GM18520 (cell line): ENCODE measurements at regions not wholly inside any gene's neighbourhood (a gene's known extent, or its start where the extent isn't known, plus 50 kb on each side); places are given as distances from the start of the nearest gene placed in this dataset.

ENCODE experiments used
- ATAC-seq: cut with Tn5 transposase; IDR thresholded peaks from one replicate; pipeline ENCODE4 v1.9.1; 2021; ENCODE audit not compliant: unreplicated experiment

- no peak for ATAC-seq
Measured at GRCh38 chr5:62732677-62733121, 154.1 kb downstream of the LRRC70 start.

DNA sequence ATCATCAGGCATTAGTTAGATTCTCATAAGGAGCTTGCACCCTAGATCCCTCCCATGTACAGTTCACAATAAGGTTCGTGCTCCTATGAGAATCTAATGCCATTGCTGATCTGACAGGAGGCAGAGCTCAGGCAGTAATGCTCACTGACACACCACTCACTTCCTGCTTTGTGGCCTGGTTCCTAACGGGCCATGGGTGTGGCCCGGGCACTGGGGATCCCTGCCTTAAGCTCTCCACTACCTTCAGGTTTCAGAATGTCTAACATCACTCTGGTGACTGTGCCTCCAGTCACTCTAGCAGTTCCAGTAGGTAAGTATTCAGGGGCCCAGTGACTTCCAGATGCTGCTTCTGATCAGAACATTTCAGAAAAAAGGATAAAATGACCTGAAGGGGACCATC, 152.4 kb downstream of the LRRC70 start:
- no peak for ATAC-seq

DNA sequence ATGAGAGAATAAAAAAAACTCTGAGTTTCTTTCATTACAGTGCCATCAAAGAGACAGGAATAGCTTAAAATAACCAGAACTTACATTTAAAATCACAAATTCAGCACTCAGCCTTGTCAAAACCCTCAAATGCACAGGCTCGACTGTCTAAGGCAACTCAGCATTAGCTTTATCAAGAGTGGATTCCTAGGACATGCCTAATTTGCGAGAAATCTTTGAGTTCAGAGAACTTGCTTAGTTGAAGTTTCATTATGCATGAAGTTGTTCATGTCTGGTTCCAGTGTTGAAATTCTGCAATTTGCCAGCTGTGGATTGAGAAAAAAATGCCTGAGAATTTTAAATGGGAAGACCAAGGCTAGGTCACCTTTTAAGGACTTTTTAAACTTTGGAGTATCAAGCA, 151.1 kb downstream of the LRRC70 start:
- ATAC-seq = no peak

DNA sequence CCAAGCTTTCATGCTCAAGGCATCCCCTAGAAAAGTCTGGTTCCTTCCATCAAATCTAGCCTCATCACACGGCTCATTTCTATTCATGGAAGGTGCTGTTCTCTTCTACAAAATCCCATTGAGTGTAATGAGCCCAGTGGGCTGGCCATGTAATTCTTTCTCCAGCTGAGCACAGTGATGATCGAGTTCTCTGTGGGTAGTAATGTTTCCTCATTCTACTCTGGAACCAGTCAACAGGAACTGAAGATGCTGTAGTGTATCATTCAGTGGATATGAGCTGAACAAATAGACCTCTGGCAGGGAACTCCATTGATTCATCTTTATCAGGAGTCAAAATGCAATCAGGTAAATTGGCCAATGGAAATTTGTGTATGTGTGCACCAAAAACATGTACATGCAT, 149.2 kb downstream of the LRRC70 start:
- ATAC-seq = no peak

DNA sequence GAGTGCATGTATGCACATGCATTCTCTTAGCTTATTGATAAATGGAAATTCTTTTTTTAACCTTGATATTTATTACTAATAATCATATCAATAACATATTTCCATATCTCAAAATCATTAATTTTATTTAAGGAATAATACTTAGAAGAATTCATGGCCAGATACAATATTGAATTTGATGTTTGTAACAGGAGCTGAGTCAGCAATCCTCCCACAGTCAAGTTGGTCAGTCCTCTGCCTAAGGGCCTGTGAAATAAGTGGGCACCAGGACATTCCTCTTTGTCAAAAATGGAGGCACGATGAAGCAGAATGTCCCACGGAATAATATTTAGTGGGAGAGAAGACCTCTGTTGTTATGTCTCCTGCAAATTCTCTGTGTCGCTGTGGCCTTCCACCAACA, 148.6 kb downstream of the LRRC70 start:
- ATAC-seq = no peak

DNA sequence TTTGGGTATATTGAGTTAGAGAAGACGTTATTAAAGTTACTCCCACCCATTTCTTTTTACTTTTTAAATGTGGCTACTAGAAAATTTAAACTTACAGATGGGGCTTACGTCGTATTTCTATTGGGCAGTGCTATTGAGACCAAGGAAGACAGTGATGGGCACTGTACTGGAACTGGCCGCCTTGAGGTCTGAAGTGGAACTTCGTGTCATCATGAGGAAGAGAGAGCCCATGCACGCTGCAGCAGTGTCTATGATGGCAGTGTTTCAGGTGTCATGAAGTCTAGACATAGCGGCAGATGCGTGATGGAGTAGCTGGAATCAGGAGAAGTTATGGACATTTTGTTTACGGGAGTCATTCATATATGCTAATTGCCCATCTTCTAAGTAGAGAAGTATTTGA, 143.7 kb downstream of the LRRC70 start:
- ATAC-seq = no peak

DNA sequence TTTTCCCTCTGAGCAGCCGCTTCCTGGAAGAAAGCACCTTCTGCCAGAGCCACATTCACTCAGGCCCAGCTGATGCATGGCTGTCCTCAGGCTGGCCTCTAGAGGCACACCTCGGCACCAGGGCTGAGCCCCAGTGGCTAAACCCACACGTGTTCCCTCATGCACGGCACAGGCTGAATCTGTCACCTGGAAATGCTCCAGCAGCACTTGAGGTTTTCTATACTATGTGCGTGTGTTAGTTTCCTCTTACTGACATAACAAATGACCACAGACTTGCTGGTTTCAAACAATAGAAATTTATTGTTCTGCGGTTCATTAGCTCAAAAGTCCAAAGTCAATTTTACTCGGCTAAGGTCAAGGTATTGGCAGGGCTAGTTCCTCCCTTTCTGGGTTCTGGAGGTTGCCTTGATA, 141.4 kb downstream of the LRRC70 start:
- peak; percentile 93 for ATAC-seq

DNA sequence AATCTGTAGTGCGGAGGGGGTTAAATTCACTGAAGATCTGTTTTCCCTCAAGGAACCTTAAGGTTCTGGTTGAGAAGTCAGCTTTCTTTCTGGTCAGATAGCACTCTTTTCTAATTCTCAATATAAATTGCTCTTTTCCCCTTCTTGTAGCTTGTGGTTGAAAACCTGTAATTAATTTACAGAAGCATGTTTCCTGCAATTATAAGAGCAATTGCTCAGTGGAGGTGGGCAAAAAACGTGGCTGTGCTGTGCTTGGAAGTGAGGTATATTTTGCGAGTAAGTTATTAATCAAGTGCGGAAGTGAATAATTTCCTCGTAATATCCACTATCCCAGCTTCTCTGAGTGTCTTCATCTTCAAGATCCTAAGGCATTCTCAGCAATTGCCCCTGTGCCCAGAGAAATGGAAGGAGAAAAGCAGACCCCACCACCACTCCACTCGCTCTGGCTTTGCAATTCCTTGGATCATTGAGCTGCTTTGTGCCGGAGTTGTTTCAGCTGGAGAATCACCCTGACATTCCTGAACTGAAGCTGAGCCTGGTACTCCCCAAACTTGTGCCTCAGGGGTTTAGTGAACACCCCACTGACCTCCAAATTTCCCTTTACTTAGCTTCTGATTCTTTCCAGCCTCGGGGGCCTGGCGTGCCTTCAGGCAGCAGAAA, 140.6 kb downstream of the LRRC70 start:
- no peak for ATAC-seq

DNA sequence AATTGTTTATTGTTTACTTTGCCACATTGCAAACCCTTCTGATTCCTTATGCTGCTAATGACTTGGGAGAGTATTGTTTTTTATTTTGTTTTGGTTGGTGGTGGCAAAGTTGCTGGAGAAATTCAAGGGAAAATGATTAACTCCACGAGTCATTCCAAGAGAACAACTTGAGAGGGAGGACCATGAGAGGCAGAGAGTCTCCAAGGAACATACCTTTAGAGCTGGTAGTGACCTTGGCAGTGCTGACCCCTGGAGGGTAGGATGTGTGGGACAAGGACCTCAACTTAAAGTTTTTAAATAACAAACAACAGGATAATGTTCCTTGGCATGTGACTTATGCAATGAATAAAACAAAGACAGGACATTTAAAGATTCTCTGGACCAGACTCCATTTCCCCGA, 139.7 kb downstream of the LRRC70 start:
- no peak for ATAC-seq

- no peak for ATAC-seq
Measured at GRCh38 chr5:62717301-62717933, 138.8 kb downstream of the LRRC70 start.

- ATAC-seq = no peak
Measured at GRCh38 chr5:62714296-62714695, 135.7 kb downstream of the LRRC70 start.

DNA sequence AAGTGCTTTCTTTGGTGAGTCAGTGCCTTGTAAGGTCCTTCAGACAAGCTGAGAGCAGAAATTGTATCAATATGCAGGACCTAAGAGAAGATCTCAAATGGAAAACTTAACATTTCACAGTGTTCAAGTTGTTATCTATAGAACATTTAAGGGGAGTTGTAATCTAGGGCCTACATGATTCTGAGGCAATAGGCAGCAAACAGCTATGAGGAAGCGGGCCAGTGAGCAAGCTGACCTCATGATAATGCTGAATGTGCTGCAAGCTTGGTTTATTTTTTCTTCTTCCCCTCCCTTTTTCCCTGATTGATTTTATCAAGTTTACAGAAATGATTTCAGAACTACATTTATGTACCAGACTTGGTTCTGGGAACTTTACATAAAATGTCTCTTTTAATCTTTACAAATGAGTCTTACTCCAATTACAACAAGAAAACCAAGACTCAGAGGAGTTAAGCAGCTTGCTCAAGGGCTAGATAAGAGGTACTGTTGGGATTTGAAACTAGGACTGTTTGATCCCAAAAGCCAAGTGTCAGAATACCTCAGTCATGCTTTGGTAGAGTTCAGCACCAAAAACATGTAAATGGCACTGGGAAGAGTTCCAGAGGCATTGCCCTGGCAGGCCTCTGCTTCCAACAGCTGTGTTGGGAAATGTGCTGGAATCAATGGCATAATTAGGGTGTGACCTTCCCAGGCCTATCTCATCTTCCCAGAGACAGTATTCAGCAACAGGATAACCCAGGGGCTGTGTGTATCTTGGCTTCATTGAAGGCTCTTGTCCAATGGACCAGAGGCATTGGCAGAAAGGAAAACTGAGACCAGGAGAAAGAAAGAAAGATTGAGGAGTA, 130.1 kb downstream of the LRRC70 start:
- no peak for ATAC-seq

- no peak for ATAC-seq
Measured at GRCh38 chr5:62707563-62707962, 128.9 kb downstream of the LRRC70 start.

DNA sequence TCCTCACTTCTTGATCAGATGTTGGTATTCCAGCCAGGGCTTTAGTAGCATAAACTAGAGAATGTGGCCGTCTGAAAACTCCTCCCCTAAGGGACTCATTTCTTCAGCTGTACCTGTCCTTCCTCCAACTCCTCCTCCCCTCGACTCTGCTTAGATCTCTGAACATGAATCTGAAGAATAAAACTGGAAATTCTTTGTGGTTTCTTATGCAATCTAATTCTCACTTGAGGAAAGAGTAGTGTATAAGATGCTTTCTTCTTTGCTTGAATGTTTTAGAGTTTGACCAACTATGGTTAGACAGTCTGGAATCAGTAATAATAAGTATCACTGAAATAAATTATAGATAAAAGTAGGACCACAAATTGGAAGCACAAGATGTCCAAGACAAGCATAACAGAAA, 128.5 kb downstream of the LRRC70 start:
- ATAC-seq = no peak

DNA sequence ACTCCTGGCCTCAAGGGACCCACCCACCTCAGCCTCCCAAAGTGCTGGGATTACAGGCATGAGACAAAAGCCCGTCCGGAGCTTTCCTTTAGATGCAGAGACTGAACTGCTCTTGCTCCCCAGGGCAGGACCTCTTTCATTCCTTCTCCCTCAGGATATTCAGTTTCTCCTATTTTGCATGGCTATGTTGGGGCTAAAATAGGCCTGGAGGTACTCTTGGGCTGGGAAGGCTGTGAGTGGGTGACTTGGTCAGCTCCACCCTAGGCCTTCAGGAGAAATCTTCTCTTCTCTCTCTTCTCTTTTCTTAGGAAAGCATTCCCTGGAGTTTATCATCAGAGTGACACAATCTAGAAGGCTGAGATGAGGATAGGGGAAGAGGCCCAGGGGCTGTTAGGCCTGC, 126.4 kb downstream of the LRRC70 start:
- no peak for ATAC-seq

GRCh38 chr5:62702126-62702525, 123.5 kb downstream of the LRRC70 start:
- ATAC-seq = no peak

DNA sequence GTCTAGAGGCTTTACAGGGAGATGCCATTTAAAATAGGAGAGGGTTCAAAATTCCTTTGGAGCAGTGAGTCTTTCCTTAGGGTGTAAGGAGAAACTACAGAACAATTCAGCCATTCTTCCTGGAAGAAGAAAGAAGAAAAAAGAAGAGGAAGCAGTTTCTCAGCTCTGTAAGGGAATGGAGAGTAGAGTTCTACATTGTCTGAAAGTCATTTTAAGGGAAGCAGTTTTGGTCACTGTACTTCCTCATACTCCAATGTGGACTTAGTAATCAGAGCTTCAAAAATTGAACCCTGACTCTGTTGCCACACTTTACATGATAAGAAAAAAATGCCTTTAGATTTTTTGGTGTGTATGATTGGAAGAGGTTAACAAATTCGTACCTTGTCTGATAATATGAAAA, 122.4 kb downstream of the LRRC70 start:
- ATAC-seq = no peak

DNA sequence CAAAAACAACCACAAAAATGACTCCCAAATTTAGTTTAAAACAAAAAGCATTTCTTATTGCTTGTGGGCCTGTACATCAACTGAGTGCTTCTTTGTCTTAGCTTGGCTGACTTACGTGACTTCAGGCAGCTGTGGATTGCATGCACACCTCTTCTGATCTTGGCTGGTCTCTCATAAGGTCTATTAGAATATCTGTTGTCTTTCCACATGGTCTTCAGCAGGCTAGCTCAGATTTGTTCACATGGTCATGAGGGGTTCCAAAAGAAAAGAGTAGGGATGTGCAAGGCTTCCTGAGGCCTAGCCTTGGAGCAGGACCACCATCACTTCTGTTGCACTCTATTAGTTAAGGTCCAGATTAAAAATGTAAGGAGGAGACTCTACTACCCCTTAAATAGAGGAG, 120.1 kb downstream of the LRRC70 start:
- ATAC-seq = no peak

GRCh38 chr5:62695274-62695673, 116.7 kb downstream of the LRRC70 start:
- no peak for ATAC-seq

- ATAC-seq = no peak
Measured at GRCh38 chr5:62692946-62693713, 114.5 kb downstream of the LRRC70 start.

DNA sequence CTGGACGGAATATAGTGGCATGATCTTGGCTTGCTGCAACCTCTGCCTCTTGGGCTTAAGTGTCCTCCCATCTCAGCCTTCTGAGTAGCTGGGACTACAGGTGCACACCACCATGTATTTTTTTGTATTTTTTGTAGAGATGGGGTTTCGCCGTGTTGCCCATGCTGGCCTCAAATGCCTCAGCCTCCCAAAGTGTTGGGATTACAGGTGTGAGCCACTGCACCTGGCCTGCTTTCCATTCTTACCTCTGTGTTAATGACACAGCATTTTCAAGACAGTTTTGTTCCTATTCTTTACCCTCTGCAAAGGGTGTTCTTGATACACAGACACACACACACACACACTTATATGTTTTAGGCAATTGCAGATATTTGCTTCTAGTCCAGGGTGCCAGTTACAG, 113.3 kb downstream of the LRRC70 start:
- no peak for ATAC-seq
